GM10266 (cell line): ENCODE measurements at regions not wholly inside any gene's neighbourhood (a gene's known extent, or its start where the extent isn't known, plus 50 kb on each side); places are given as distances from the start of the nearest gene placed in this dataset.

Experiments
- DNase-seq: peaks from one replicate; pipeline ENCODE4 v3.0.0; 2012; ENCODE audit errors: extremely low spot score
- TF ChIP-seq, protein P1 (sequence below): IDR thresholded peaks from 2 replicates; pipeline ENCODE4 v1.5.1; 2012; ENCODE audit warnings: mild to moderate bottlenecking, low read depth; ENCODE audit not compliant: control insufficient read depth, insufficient read depth; ENCODE audit errors: missing control alignments

GRCh38 chr7:115676707-115677106 is 353.9 kb downstream of the TFEC start:
- TF ChIP-seq, protein P1, sequence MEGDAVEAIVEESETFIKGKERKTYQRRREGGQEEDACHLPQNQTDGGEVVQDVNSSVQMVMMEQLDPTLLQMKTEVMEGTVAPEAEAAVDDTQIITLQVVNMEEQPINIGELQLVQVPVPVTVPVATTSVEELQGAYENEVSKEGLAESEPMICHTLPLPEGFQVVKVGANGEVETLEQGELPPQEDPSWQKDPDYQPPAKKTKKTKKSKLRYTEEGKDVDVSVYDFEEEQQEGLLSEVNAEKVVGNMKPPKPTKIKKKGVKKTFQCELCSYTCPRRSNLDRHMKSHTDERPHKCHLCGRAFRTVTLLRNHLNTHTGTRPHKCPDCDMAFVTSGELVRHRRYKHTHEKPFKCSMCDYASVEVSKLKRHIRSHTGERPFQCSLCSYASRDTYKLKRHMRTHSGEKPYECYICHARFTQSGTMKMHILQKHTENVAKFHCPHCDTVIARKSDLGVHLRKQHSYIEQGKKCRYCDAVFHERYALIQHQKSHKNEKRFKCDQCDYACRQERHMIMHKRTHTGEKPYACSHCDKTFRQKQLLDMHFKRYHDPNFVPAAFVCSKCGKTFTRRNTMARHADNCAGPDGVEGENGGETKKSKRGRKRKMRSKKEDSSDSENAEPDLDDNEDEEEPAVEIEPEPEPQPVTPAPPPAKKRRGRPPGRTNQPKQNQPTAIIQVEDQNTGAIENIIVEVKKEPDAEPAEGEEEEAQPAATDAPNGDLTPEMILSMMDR = no peak
- no peak for DNase-seq

GRCh38 chr7:115676080-115676479 is 354.5 kb downstream of the TFEC start:
- TF ChIP-seq, protein P1 = no peak
- DNase-seq = no peak

DNA sequence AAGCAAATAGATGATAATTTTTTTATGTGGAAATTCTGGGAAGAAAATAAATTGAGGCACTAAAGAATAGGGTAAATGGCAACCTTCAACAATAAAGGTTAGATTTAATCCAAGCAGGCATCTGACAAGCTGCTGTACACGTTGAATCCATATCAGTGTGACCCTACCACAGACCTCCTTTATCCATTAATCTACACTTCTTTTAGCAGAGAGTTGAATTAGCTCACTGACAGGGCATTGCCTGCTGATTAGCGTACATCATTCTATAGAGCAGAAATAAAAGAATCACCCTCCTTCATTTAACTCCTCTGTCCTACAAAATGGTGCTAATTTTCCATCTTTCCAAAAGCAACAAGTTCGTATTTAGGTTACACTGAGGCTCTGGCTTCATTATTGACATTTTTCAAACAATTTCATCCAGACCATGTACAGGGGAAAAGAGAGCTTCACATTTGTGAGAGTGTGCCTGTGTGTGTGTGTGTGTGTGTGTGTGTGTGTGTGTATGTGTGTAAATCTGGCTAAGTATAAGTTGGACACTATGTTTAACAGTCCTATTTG is 356.0 kb downstream of the TFEC start:
- DNase-seq = no peak

DNA sequence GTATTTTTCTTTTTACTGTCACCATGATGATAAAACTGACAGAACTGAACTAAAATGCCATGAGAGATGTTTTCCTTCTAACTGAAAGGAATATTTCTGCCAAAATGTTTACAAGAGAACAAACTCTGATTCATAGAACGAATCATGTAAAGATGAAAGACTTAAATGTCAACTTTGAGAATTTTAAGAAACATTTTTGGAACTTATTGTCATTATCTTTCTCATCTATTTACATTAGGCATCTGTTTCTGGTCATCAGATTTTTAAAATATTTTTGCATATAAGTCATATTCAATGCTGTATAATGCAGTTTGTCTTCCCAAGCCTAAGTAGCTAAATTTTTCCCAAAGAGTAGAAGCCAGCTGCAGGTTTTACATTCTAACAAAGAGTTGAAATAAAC is 358.5 kb downstream of the TFEC start:
- TF ChIP-seq, protein P1 = no peak

More for the DNA sequence above, 356.0 kb downstream of the TFEC start:
- TF ChIP-seq, protein P1 = no peak

DNA sequence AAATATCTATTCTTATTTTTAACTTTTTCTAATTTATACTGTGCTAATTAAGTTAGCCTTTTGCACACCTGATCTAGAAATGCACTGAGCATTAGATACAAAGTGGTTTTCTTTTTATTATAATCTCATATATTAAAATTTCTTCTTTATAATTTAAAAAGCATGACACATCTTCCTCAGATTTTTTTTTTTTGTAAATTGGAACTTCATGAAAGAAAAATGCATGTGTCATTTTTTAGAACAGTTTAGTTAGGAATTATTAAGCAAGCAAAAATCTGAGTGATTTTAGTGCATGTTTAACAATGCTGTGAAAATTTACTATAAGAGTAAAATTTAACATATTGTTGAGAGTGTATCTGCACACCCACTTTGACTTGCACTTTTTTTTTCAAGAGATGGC is 367.9 kb downstream of the TFEC start:
- DNase-seq = no peak

More for the DNA sequence above, 358.5 kb downstream of the TFEC start:
- no peak for DNase-seq

GRCh38 chr7:115662120-115662519 is 368.4 kb downstream of the TFEC start:
- TF ChIP-seq, protein P1 = no peak
- DNase-seq = no peak

More for the DNA sequence above, 367.9 kb downstream of the TFEC start:
- TF ChIP-seq, protein P1 = no peak

GRCh38 chr7:115658223-115658622 is 372.3 kb downstream of the TFEC start:
- TF ChIP-seq, protein P1 = no peak
- DNase-seq = no peak
